Mucosa of descending colon (tissue), 3 donors: ENCODE measurements at regions not wholly inside any gene's neighbourhood (a gene's known extent, or its start where the extent isn't known, plus 50 kb on each side); places are given as distances from the start of the nearest gene placed in this dataset.

Experiments
- ATAC-seq: fragments of 200-7000 bp; cut with Tn5 transposase; one replicate; pipeline ENCODE4 v1.9.1; 2020; ENCODE audit warnings: mild to moderate bottlenecking, moderate library complexity
- DNase-seq, 3 donors: peaks; one replicate each; pipeline ENCODE4 v3.0.0-alpha.2; 2020
- H3K36me3 ChIP-seq: fragments of 200-600 bp; one replicate; pipeline ENCODE4 v1.8.0; 2021; ENCODE audit warnings: low read depth, mild to moderate bottlenecking
- H3K4me1 ChIP-seq: fragments of 200-600 bp; one replicate; pipeline ENCODE4 v1.8.0; 2021; ENCODE audit warnings: low read depth, mild to moderate bottlenecking
- H3K4me3 ChIP-seq: fragments of 200-600 bp; one replicate; pipeline ENCODE4 v1.8.0; 2021; ENCODE audit warnings: mild to moderate bottlenecking
- H3K9me3 ChIP-seq: fragments of 200-600 bp; one replicate; pipeline ENCODE4 v1.8.0; 2021; ENCODE audit warnings: mild to moderate bottlenecking
- intact Hi-C, 2 donors: fragments of 100-400 bp; cut with DNase I in 1 of 2; cut with micrococcal nuclease in 1 of 2; formaldehyde crosslinking; loops; one replicate each; pipeline versions ENCODE4 v1.11.0 to v1.11.1; 2022; cut with DNase I, micrococcal nuclease
- TF ChIP-seq, protein P1 (sequence below): fragments of 200-600 bp; IDR thresholded peaks from one replicate; pipeline ENCODE4 v1.8.0; 2022; ENCODE audit warnings: antibody characterized with exemption, mild to moderate bottlenecking
- donor health status: DM: no; HTN: no; CAD: no; lungs with moderate emphysema.
- donor health status: DM: no; HTN: no; CAD: no.
- donor health status: DM: no; HTN: yes; CAD: no.

DNA sequence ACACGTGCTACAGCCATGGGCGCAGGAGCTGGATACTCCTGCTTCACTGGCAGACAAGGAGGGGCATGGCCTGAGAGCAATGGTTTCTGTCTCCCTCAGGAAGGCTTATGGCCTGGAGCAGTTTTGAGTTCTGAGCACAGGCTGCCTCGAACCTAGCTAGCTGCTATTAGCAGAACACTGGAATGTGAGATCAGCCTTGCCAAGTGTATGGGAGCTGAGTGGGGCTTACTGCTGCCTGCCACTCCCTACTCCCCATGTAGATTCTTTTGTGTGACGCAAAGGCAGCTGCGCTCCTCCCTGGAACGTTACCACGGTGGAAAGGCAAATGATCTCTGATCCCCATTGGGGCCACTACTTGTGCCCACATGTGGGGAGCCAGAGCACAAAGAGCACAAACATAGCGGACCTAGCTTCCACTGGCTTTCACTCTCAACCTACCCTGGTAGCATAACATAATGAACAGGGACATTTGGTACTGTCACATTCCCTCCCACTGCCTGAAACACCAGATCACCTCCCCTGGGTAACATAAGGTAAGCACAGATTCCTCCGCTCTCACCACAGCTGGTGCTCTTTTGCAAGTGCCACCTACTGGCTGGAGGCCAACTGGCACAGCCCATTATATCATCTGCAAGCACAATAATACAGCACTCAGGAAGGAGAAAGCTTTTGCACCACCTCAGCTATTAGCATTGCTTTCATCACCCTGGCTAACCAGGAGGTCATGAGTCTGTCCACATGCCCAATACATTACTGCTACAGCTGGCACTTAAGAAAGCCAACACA lies 84.6 kb upstream of the GUCY1A2 start:
- TF ChIP-seq, protein P1, sequence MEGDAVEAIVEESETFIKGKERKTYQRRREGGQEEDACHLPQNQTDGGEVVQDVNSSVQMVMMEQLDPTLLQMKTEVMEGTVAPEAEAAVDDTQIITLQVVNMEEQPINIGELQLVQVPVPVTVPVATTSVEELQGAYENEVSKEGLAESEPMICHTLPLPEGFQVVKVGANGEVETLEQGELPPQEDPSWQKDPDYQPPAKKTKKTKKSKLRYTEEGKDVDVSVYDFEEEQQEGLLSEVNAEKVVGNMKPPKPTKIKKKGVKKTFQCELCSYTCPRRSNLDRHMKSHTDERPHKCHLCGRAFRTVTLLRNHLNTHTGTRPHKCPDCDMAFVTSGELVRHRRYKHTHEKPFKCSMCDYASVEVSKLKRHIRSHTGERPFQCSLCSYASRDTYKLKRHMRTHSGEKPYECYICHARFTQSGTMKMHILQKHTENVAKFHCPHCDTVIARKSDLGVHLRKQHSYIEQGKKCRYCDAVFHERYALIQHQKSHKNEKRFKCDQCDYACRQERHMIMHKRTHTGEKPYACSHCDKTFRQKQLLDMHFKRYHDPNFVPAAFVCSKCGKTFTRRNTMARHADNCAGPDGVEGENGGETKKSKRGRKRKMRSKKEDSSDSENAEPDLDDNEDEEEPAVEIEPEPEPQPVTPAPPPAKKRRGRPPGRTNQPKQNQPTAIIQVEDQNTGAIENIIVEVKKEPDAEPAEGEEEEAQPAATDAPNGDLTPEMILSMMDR, result no peak
- ATAC-seq (no peak), DNase-seq (no peak)
- Histone ChIP-seq H3K9me3 (peaks cover 33% of the 10 kb centered on the region), H3K4me3 (no peak overlapping the region), H3K4me1 (no peaks in the 10 kb centered on the region), H3K36me3 (no peaks in the 10 kb centered on the region)
- intact Hi-C loops, result no loop called here

DNA sequence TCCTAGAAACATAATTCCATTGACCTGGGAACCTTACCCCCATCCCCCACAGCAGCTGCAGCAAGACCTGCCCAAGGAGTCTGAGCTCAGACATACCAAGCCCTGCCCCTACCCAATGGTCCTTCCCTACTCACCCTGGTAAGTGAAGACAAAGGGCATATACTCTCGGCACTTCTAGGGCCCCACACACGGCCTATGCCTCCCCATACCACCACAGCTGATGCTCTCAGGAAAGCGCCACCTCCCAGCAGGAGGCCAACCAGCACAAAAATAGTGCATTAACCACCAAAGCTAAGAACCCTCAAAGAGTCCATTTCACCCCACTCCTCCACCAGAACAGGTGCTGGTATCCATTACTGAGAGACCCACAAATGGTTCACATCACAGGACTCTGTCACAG lies 74.4 kb upstream of the GUCY1A2 start:
- TF ChIP-seq, protein P1, result no peak

DNA sequence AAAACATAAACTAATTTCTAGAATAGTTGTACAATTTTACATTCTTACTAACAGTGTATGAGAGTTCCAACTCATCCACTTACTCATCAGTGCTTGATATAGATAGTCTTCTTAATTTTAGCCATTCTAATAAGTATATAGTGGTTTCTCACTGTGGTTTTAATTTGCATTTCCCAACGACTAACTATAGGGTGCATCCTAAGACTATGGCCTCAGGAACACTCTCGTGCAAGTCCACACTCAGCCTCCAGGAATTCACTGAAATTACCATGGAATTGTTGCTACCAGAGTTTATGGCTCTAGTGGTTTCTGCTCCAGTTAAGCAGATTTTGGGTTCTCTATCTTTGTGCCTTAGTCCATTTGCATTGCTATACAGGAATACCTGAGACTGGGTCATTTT lies 60.1 kb upstream of the GUCY1A2 start:
- Histone ChIP-seq H3K4me1 (no peaks in the 10 kb centered on the region), H3K9me3 (peaks cover 18% of the 10 kb centered on the region), H3K4me3 (no peak overlapping the region), H3K36me3 (no peaks in the 10 kb centered on the region)
- no peak for DNase-seq
- ATAC-seq, result no peak
- intact Hi-C loops, result no loop called here
- TF ChIP-seq, protein P1, result no peak

More for the DNA sequence above, 74.4 kb upstream of the GUCY1A2 start:
- ATAC-seq (no peak), DNase-seq (no peak)
- intact Hi-C loops, result no loop called here
- Histone ChIP-seq H3K4me3 (no peak overlapping the region), H3K9me3 (peaks cover 28% of the 10 kb centered on the region), H3K4me1 (no peaks in the 10 kb centered on the region), H3K36me3 (no peaks in the 10 kb centered on the region)

DNA sequence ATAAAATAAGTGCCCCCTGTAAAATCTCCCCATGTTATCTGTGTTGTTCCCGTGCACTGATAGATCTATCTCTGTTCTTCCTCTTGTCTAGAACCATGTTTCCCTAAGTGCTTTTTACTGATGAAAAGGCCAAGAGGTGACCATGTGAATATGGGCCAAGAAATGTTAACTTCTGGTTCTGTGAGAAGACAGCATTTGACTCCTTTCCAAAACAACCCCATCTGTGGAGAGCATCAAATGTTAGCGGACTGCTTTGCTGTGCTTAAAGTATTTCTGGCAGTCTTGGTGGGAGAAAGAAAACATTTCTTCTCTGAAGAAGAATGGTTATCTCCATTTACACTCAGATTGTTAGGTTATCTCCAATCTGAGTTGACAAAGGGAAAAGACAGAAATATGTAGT lies 58.6 kb upstream of the GUCY1A2 start:
- Histone ChIP-seq H3K36me3 (no peaks in the 10 kb centered on the region), H3K9me3 (peaks cover 12% of the 10 kb centered on the region), H3K4me3 (no peak overlapping the region), H3K4me1 (no peaks in the 10 kb centered on the region)
- ATAC-seq (no peak), DNase-seq (no peak)
- intact Hi-C loops, result no loop called here
- TF ChIP-seq, protein P1, result no peak

DNA sequence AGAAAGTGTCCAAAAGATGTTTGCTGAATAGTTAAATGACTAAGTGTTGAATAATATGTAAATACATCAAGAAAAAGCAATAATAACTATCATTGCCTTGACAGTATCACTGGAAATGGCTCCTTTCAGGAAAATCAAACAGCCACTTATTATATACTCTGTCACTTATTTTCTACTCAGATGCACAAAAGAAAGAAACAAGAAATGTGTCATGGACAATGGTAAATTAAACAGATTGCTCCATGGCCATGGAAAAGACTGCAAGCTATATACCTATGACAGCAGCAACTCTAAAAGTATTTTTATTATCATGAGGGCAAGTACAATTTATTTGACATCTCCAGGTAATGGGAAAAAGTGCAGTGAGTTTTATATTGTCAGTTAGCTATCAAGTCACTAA lies 52.9 kb upstream of the GUCY1A2 start:
- TF ChIP-seq, protein P1, result no peak
- ATAC-seq (no peak), DNase-seq (no peak)
- Histone ChIP-seq H3K4me1 (no peaks in the 10 kb centered on the region), H3K36me3 (no peaks in the 10 kb centered on the region), H3K9me3 (peaks cover 6% of the 10 kb centered on the region), H3K4me3 (no peak overlapping the region)
- intact Hi-C loops, result no loop called here
